ENCODE measurements at regions not wholly inside any gene's neighbourhood (a gene's known extent, or its start where the extent isn't known, plus 50 kb on each side); places are given as distances from the start of the nearest gene placed in this dataset.

- Histone ChIP-seq H3K27ac (ENCODE audit: low read length) (no peak overlapping the region), H3K27me3 (replicated peaks in 1 of 2; ENCODE audit: control insufficient read depth in 2 of 2, extremely low read depth in 1 of 2, insufficient read depth in 2 of 2, low read length in 1 of 2) (peaks cover 0 to 6% of the 10 kb centered on the region in 2 experiments), H3K4me1 (ENCODE audit: control insufficient read depth in 1 of 2, extremely low read depth in 1 of 2, insufficient read depth in 2 of 2, low read length in 2 of 2) (peaks cover 0 to 2% of the 10 kb centered on the region in 2 experiments), H3K9me3 (no peaks in the 10 kb centered on the region), H3K4me3 (ENCODE audit: control insufficient read depth in 1 of 2, extremely low read depth in 1 of 2, low read length in 1 of 2) (no peak overlapping the region), H3K36me3 (ENCODE audit: control insufficient read depth in 2 of 2, extremely low read depth in 1 of 2, insufficient read depth in 1 of 2, low read length in 1 of 2) (no peaks in the 10 kb centered on the region)
- Mint-ChIP-seq H3K27me3 (peaks cover 0 to 14% of the 10 kb centered on the region in 2 donors), H3K4me1 (peaks cover 0 to 12% (median 0%) of the 10 kb centered on the region in 3 donors), H3K9me3 (no peaks in the 10 kb centered on the region), H3K4me3 (no peak overlapping the region), H3K27ac (no peak overlapping the region), H3K36me3 (no peaks in the 10 kb centered on the region)
- 65% methylated on average over 5 of the region's 7 CpGs for WGBS (ENCODE audit: insufficient coverage)
- ChIA-PET POLR2A (no interaction called here), CTCF (interaction anchor here in 1 of 2 donors (0.6 kb wide), 1 partner anchor 128 kb away, joined by 3 read pairs; no protein-coding TSS in a partner anchor)
- no peak for ATAC-seq (replicated peaks in 1 of 4)
- no peak for DNase-seq
Observed at GRCh38 chr18:10139783-10140410, 226.1 kb downstream of the VAPA start.

GRCh38 chr18:10140461-10141282, 226.9 kb downstream of the VAPA start:
- no peaks in the 10 kb centered on the region for H3K9me3 Mint-ChIP-seq
- no peak overlapping the region for H3K4me3 Mint-ChIP-seq
- DNase-seq (no peak), ATAC-seq (replicated peaks in 1 of 4) (no peak)
- ChIA-PET CTCF (no interaction called here), POLR2A (no interaction called here)
- Histone ChIP-seq H3K4me3 (ENCODE audit: control insufficient read depth in 1 of 2, extremely low read depth in 1 of 2, low read length in 1 of 2) (no peak overlapping the region), H3K36me3 (ENCODE audit: control insufficient read depth in 2 of 2, extremely low read depth in 1 of 2, insufficient read depth in 1 of 2, low read length in 1 of 2) (no peaks in the 10 kb centered on the region), H3K27me3 (replicated peaks in 1 of 2; ENCODE audit: control insufficient read depth in 2 of 2, extremely low read depth in 1 of 2, insufficient read depth in 2 of 2, low read length in 1 of 2) (peaks cover 0 to 6% of the 10 kb centered on the region in 2 experiments), H3K4me1 (ENCODE audit: control insufficient read depth in 1 of 2, extremely low read depth in 1 of 2, insufficient read depth in 2 of 2, low read length in 2 of 2) (peaks cover 0 to 2% of the 10 kb centered on the region in 2 experiments), H3K27ac (ENCODE audit: low read length) (no peak overlapping the region), H3K9me3 (no peaks in the 10 kb centered on the region)
- no peaks in the 10 kb centered on the region for H3K36me3 Mint-ChIP-seq
- no peak overlapping the region for H3K27ac Mint-ChIP-seq
- peaks cover 0 to 14% of the 10 kb centered on the region in 2 donors for H3K27me3 Mint-ChIP-seq
- WGBS (ENCODE audit: insufficient coverage): 36% methylated on average over 6 of the region's 7 CpGs
- peaks cover 0 to 12% (median 0%) of the 10 kb centered on the region in 3 donors for H3K4me1 Mint-ChIP-seq

GRCh38 chr18:10141559-10141958, 227.7 kb downstream of the VAPA start:
- DNase-seq (no peak), ATAC-seq (replicated peaks in 1 of 4) (no peak)
- POLR2A ChIA-PET: no interaction called here
- peaks cover 0 to 6% of the 10 kb centered on the region in 2 experiments for H3K27me3 ChIP-seq (replicated peaks in 1 of 2; ENCODE audit: control insufficient read depth in 2 of 2, extremely low read depth in 1 of 2, insufficient read depth in 2 of 2, low read length in 1 of 2)
- CTCF ChIA-PET: no interaction called here
- no peak overlapping the region for H3K4me3 ChIP-seq (ENCODE audit: control insufficient read depth in 1 of 2, extremely low read depth in 1 of 2, low read length in 1 of 2)
- 87% methylated on average over 5 of the region's 7 CpGs for WGBS (ENCODE audit: insufficient coverage)
- H3K27ac Mint-ChIP-seq: no peak overlapping the region
- H3K36me3 ChIP-seq (ENCODE audit: control insufficient read depth in 2 of 2, extremely low read depth in 1 of 2, insufficient read depth in 1 of 2, low read length in 1 of 2): no peaks in the 10 kb centered on the region
- no peak overlapping the region for H3K4me3 Mint-ChIP-seq
- no peaks in the 10 kb centered on the region for H3K9me3 Mint-ChIP-seq
- H3K4me1 ChIP-seq (ENCODE audit: control insufficient read depth in 1 of 2, extremely low read depth in 1 of 2, insufficient read depth in 2 of 2, low read length in 2 of 2): peaks cover 0 to 2% of the 10 kb centered on the region in 2 experiments
- no peaks in the 10 kb centered on the region for H3K9me3 ChIP-seq
- peaks cover 0 to 7% of the 10 kb centered on the region in 2 donors for H3K27me3 Mint-ChIP-seq
- H3K4me1 Mint-ChIP-seq: peaks cover 0 to 12% (median 0%) of the 10 kb centered on the region in 3 donors
- H3K36me3 Mint-ChIP-seq: no peaks in the 10 kb centered on the region
- H3K27ac ChIP-seq (ENCODE audit: low read length): no peak overlapping the region

- Mint-ChIP-seq H3K9me3 (no peaks in the 10 kb centered on the region), H3K36me3 (no peaks in the 10 kb centered on the region), H3K4me1 (peaks cover 0 to 12% (median 0%) of the 10 kb centered on the region in 3 donors), H3K27me3 (peaks cover 0 to 7% of the 10 kb centered on the region in 2 donors), H3K27ac (no peak overlapping the region), H3K4me3 (no peak overlapping the region)
- Histone ChIP-seq H3K27ac (ENCODE audit: low read length) (no peak overlapping the region), H3K4me3 (ENCODE audit: control insufficient read depth in 1 of 2, extremely low read depth in 1 of 2, low read length in 1 of 2) (no peak overlapping the region), H3K9me3 (no peaks in the 10 kb centered on the region), H3K4me1 (ENCODE audit: control insufficient read depth in 1 of 2, extremely low read depth in 1 of 2, insufficient read depth in 2 of 2, low read length in 2 of 2) (peaks cover 0 to 2% of the 10 kb centered on the region in 2 experiments), H3K36me3 (ENCODE audit: control insufficient read depth in 2 of 2, extremely low read depth in 1 of 2, insufficient read depth in 1 of 2, low read length in 1 of 2) (no peaks in the 10 kb centered on the region), H3K27me3 (replicated peaks in 1 of 2; ENCODE audit: control insufficient read depth in 2 of 2, extremely low read depth in 1 of 2, insufficient read depth in 2 of 2, low read length in 1 of 2) (peaks cover 0 to 6% of the 10 kb centered on the region in 2 experiments)
- CTCF ChIA-PET: no interaction called here
- WGBS (ENCODE audit: insufficient coverage): 60% methylated on average over 1 of the region's 7 CpGs
- ATAC-seq (replicated peaks in 1 of 4): no peak
- no peak for DNase-seq
- POLR2A ChIA-PET: no interaction called here
Observed at GRCh38 chr18:10142056-10142455, 228.2 kb downstream of the VAPA start.

GRCh38 chr18:10142496-10143160, 228.8 kb downstream of the VAPA start:
- Histone ChIP-seq H3K36me3 (ENCODE audit: control insufficient read depth in 2 of 2, extremely low read depth in 1 of 2, insufficient read depth in 1 of 2, low read length in 1 of 2) (no peaks in the 10 kb centered on the region), H3K27ac (ENCODE audit: low read length) (no peak overlapping the region), H3K4me1 (ENCODE audit: control insufficient read depth in 1 of 2, extremely low read depth in 1 of 2, insufficient read depth in 2 of 2, low read length in 2 of 2) (peaks cover 0 to 2% of the 10 kb centered on the region in 2 experiments), H3K4me3 (ENCODE audit: control insufficient read depth in 1 of 2, extremely low read depth in 1 of 2, low read length in 1 of 2) (no peak overlapping the region), H3K27me3 (replicated peaks in 1 of 2; ENCODE audit: control insufficient read depth in 2 of 2, extremely low read depth in 1 of 2, insufficient read depth in 2 of 2, low read length in 1 of 2) (peaks cover 0 to 6% of the 10 kb centered on the region in 2 experiments), H3K9me3 (no peaks in the 10 kb centered on the region)
- Mint-ChIP-seq H3K4me1 (peaks cover 0 to 12% (median 0%) of the 10 kb centered on the region in 3 donors), H3K4me3 (no peak overlapping the region), H3K27me3 (peaks cover 0 to 7% of the 10 kb centered on the region in 2 donors), H3K27ac (no peak overlapping the region), H3K36me3 (no peaks in the 10 kb centered on the region), H3K9me3 (no peaks in the 10 kb centered on the region)
- CTCF ChIA-PET: no interaction called here
- ATAC-seq (replicated peaks in 1 of 4) (no peak), DNase-seq (no peak)
- WGBS (ENCODE audit: insufficient coverage): 74% methylated on average over 12 of the region's 14 CpGs
- POLR2A ChIA-PET: no interaction called here

- ChIA-PET CTCF (no interaction called here), POLR2A (no interaction called here)
- Mint-ChIP-seq H3K4me1 (peaks cover 0 to 12% (median 0%) of the 10 kb centered on the region in 3 donors), H3K27ac (no peak overlapping the region), H3K36me3 (no peaks in the 10 kb centered on the region), H3K4me3 (no peak overlapping the region), H3K9me3 (no peaks in the 10 kb centered on the region), H3K27me3 (peaks cover 0 to 7% of the 10 kb centered on the region in 2 donors)
- ATAC-seq (replicated peaks in 1 of 4) (no peak), DNase-seq (no peak)
- 88% methylated on average over 1 of the region's 3 CpGs for WGBS (ENCODE audit: insufficient coverage)
- Histone ChIP-seq H3K4me1 (ENCODE audit: control insufficient read depth in 1 of 2, extremely low read depth in 1 of 2, insufficient read depth in 2 of 2, low read length in 2 of 2) (peaks cover 0 to 2% of the 10 kb centered on the region in 2 experiments), H3K27ac (ENCODE audit: low read length) (no peak overlapping the region), H3K27me3 (replicated peaks in 1 of 2; ENCODE audit: control insufficient read depth in 2 of 2, extremely low read depth in 1 of 2, insufficient read depth in 2 of 2, low read length in 1 of 2) (peaks cover 0 to 6% of the 10 kb centered on the region in 2 experiments), H3K4me3 (ENCODE audit: control insufficient read depth in 1 of 2, extremely low read depth in 1 of 2, low read length in 1 of 2) (no peak overlapping the region), H3K9me3 (no peaks in the 10 kb centered on the region), H3K36me3 (ENCODE audit: control insufficient read depth in 2 of 2, extremely low read depth in 1 of 2, insufficient read depth in 1 of 2, low read length in 1 of 2) (no peaks in the 10 kb centered on the region)
Observed at GRCh38 chr18:10143596-10143995, 229.8 kb downstream of the VAPA start.

Data from T-cell (primary cell).